ENCODE measurements at regions not wholly inside any gene's neighbourhood (a gene's known extent, or its start where the extent isn't known, plus 50 kb on each side); places are given as distances from the start of the nearest gene placed in this dataset.

DNA sequence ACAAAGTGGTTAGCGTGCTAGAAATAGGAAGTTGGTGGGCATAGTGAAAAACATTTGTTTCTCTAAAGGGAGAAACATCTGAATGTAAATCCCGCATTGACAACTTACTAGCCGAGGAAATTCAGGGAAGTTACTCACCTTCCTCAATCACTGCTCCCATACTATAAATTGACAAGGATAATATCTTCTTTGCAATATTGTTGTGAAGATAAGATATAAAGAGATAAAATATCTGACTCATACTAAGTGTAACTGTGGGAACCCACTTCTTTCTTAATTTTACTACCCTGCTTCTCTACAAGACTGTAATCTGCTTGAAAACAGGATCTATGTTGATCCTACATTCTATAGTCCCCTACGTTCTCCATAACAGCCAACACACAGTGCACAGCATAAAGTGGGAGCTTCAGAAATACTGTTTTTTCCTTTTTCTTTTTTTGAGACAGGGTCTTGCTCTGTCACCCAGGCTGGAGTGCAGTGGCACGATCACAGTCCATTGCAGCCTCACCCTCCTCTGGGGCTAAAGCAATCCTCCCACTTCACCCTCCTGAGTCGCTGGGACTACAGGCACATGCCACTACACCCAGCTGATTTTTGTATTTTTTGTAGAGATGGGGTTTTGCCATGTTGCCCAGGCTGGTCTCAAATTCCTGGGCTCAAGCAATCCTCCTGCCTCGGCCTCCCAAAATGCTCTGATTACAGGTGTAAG lies 57.4 kb upstream of the C1orf21 start:
- no peak for DNase-seq

DNA sequence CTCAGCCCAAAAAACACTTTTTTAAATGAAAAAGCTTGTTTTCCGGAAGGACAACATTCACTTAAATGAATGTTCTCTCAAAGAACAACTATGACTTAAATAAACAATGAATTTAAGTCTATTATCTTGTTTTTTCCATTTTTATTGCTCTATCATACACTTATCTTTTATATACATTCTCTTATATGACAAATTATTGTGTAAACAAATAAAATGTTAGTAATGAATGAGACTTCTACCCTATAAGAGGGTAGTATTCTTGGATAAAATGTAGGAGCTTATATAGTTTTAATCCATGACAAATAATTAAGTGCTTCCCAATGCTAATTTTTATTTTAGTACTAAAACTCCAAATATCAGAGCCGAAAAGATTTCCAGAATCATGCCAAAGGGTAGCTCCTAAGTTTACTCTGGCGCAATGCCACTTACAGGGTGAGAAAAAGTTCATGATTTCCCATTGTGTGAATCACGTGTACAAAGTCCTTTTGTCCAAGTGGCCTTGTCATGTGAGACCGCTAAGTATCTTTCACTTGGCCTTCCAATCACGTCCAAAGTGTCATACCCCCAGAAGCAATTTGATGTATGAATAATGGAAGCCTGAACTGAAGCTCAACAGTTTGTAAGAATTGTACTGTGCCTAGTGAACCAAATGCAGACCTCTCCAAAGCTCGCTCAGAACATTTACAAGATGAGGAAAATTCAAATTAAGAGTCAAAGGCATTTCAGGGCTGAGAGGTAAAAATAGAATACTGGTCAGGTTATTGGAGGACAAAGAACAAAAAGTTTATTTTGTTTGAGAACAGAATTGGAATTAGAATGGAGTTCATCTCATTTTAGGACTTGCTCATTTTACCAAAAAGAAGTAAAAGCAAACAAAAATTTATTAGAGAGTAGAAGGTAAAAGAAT lies 56.6 kb upstream of the C1orf21 start:
- DNase-seq: no peak

DNA sequence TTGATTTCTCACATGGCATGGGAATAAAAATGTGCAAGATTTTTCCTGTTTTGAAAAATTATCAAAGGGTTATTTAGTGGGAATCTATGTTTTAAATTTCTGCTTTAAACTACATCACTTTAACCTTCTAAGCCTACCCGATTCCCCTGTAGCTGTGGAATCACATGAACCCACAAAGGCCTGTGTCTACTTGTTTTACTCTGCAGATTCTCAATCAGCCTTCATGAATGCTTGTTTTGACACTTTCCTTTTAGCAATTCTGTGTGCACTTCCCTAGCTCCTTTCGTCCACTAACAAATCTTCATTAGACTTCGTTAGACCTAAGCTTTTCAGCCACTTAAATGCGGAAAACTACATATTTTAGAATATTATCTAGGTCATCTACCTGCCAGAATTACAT lies 56.0 kb upstream of the C1orf21 start:
- DNase-seq: no peak
